22Rv1 (cell line): ENCODE measurements at regions not wholly inside any gene's neighbourhood (a gene's known extent, or its start where the extent isn't known, plus 50 kb on each side); places are given as distances from the start of the nearest gene placed in this dataset.

Source experiments
- H3K27ac ChIP-seq: fragments of 450-650 bp; 2 replicates; pipeline ENCODE4 v1.5.1; 2017
- ZFX ChIP-seq: fragments of 450-650 bp; IDR thresholded peaks from 2 replicates; pipeline ENCODE4 v1.6.1; 2017; ENCODE audit warnings: antibody characterized with exemption, borderline replicate concordance
- TF ChIP-seq, protein P1 (sequence below): fragments of 450-650 bp; IDR thresholded peaks from 2 replicates; pipeline ENCODE4 v1.5.1; 2017; ENCODE audit warnings: mild to moderate bottlenecking

DNA sequence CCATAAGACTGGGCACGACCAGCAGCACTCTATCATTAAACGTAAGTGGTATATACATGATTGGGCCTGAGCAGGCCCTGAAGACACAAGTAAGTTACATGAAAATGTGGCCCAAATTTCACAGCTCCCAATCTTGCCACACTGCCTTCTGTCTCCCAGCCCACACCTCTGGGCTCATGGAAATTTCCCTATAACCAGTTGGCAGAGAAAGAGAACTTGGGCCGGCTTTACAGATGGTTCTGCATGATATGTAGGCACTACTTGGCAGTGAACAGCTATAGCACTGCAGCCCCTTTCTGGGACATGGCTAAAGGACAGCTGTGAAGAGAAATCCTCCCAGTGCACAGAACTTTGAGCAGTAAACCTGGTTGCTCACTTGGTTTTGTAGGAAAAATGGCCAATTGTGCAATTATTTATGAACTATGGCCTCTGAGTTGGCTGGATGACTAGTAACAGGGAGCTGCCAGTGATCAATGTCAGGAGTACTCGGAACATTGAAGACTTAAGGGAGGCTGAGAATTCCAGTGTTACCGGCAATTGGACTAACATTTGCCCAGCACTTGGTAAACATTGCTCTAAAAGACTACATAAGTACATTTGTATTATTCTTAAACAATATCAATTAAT lies 1006.6 kb upstream of the LRRN3 start:
- TF ChIP-seq ZFX = no peak
- no peak overlapping the region for H3K27ac ChIP-seq

DNA sequence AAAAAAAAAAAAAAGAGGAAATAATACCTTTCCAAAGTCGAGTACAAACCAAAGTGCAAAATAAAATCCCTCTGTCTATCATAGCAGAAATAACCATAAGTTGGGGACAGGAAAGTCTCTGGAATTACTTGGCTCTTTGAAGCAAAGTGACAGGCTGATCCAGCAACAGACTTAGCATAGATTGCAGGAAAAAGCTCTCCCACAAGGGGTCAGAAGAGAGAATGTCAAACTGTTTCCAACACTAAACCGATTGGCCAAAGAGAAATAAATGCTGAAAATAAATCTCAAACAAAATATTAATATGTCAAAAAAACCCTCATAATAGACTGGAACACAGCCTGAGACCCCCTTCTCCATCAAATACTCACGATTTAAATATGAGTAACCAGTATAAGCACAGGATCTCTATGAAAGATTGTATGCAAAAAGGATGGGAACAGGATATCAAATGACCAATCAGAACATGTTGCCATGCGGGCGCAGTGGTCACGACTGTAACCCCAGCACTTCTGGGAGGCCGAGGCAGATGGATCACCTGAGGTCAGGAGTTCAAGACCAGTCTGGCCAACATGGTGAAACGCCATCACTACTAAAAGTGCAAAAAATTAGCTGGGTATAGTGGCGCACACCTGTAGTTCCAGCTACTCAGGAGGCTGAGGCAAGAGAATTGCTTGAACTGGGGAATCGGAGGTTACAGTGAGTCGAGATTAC lies 1000.7 kb upstream of the LRRN3 start:
- no peak overlapping the region for H3K27ac ChIP-seq
- TF ChIP-seq, protein P1, sequence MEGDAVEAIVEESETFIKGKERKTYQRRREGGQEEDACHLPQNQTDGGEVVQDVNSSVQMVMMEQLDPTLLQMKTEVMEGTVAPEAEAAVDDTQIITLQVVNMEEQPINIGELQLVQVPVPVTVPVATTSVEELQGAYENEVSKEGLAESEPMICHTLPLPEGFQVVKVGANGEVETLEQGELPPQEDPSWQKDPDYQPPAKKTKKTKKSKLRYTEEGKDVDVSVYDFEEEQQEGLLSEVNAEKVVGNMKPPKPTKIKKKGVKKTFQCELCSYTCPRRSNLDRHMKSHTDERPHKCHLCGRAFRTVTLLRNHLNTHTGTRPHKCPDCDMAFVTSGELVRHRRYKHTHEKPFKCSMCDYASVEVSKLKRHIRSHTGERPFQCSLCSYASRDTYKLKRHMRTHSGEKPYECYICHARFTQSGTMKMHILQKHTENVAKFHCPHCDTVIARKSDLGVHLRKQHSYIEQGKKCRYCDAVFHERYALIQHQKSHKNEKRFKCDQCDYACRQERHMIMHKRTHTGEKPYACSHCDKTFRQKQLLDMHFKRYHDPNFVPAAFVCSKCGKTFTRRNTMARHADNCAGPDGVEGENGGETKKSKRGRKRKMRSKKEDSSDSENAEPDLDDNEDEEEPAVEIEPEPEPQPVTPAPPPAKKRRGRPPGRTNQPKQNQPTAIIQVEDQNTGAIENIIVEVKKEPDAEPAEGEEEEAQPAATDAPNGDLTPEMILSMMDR = peak; percentile 81
- no peak for TF ChIP-seq ZFX

DNA sequence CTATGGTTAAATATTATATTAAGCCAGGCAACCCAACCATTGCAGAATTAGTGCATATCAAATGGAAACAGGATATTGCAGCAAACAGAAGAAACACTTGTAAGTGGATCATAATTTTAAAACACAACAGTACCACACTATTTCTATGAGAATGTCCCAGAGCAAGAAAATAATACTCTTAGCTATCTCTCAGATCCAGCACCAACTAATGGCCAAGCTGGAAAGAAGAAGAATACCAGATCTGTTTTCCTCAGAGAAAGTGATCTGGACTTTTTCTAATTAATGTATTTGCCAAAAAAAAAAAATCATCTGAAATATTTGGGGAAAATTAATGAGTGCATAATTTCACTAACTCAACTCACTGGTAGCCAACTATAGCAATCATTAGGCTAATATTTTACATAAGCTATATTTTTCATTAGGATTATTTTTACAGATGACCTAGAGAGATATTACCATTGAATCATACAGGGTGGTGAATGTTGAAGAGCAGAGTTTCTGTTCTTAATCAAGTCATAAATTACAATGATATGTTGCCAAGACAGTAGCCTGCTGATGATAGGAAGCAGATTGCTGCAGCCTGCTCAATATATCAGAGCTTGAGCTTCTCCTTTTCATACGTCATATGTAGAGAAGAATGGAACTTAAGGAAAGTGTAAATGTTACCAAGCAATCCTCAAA lies 995.4 kb upstream of the LRRN3 start:
- TF ChIP-seq ZFX = no peak
- TF ChIP-seq, protein P1 = no peak

DNA sequence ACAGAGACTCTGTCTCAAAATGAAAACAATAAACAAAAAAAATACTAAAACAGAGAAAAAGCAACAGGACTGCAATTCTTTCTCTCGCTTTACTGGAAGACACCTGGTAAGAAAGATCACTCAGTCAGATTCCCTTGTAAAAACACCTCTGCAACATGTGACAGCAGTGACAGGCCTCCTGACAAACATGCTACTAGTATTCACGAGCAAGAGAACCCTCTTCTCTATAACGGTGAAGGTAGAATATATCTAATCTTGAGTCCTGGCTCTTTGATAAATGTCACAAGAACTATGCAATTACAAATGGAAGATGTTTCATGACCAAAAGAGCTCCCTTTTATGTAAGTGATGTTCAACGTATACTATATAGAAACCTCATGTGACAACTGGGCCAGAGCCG lies 986.7 kb upstream of the LRRN3 start:
- TF ChIP-seq, protein P1 = no peak
- no peak for TF ChIP-seq ZFX
- no peak overlapping the region for H3K27ac ChIP-seq

More for the DNA sequence above, 995.4 kb upstream of the LRRN3 start:
- H3K27ac ChIP-seq = no peak overlapping the region

DNA sequence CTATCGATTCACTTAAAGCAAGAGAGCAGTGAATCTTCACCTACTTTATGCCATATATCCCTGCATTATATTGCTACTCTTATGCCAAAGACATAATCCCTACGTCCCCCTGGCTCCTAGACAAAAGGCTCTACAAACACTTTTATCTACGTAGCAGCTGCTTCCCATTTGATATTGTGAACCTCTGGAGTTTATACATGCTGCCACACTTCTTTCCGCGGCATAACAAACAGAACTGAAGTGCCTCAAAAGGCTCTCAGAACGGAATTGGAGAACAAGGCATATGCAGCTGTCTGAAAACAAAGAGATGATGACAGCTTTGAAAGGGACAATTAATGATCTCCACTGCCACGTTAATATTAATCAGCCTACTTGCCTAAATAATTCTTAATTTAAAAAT lies 985.6 kb upstream of the LRRN3 start:
- H3K27ac ChIP-seq = no peak overlapping the region
- TF ChIP-seq, protein P1 = no peak
- no peak for TF ChIP-seq ZFX

DNA sequence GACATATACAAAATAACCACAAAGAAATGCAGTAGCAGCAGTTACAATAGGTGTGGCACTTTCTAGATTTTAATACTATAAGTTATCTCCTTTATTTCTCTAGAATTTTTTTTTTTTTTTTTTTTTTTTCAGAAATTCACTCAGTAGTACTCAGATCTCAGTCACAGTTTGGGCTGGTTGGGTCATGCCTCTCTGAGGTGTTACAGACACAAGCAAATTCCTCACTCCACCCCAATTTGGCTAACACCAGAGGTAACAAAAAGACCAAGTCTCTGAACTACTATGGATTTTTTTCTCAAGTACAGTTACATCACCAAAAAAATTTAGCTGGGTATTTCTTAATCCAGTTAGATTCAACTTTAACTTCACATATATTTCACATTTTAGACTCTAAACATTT lies 985.1 kb upstream of the LRRN3 start:
- no peak for TF ChIP-seq ZFX
- TF ChIP-seq, protein P1 = no peak
- H3K27ac ChIP-seq = no peak overlapping the region

DNA sequence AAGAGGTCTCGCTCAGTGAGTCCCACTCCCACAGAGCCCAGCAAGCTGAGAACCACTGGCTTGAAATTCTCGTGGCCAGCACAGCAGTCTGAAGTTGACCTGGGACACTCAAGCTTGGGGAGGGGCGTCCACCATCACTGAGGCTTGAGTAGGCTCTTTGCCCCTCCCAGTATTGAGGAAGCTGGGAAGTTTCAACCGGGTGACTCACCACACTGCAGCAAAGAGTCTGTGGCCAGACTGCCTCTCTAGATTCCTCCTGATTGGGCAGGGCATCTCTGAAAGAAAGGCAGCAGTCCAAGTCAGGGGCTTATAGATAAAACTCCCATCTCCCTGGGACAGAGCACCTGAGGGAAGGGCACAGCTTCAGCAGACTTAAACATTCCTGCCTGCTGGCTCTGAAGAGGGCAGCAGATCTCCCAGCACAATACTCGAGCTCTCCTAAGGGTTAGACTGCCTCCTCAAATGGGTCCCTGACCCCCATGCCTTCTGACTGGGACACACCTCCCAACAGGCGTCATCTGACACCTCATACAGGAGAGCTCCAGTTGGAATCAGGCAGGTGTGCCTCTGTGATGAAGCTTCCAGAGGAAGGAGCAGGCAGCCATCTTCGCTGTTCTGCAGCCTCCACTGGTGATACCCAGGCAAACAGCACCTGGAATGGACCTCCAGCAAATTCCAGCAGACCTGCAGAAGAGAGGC lies 970.9 kb upstream of the LRRN3 start:
- no peak for TF ChIP-seq ZFX
- TF ChIP-seq, protein P1 = no peak

More for the DNA sequence above, 970.9 kb upstream of the LRRN3 start:
- H3K27ac ChIP-seq = no peak overlapping the region
